HG02759 (cell line): ENCODE measurements at regions not wholly inside any gene's neighbourhood (a gene's known extent, or its start where the extent isn't known, plus 50 kb on each side); places are given as distances from the start of the nearest gene placed in this dataset.

Experiments
- ATAC-seq: cut with Tn5 transposase; IDR thresholded peaks from one replicate; pipeline ENCODE4 v1.9.1; 2021; ENCODE audit warnings: mild to moderate bottlenecking, moderate library complexity; ENCODE audit not compliant: unreplicated experiment

- no peak for ATAC-seq
These were observed 110.4 kb upstream of the RFLNA start for GRCh38 chr12:124184456-124184855.

- ATAC-seq, result no peak
These were observed 108.8 kb upstream of the RFLNA start for GRCh38 chr12:124185971-124186686.

GRCh38 chr12:124188084-124188483, 106.8 kb upstream of the RFLNA start:
- no peak for ATAC-seq

- ATAC-seq, result no peak
These were observed 106.1 kb upstream of the RFLNA start for GRCh38 chr12:124188561-124189405.

- no peak for ATAC-seq
These were observed 104.4 kb upstream of the RFLNA start for GRCh38 chr12:124190312-124191023.

GRCh38 chr12:124191024-124191359, 103.9 kb upstream of the RFLNA start:
- ATAC-seq, result no peak

GRCh38 chr12:124191966-124192365, 102.9 kb upstream of the RFLNA start:
- no peak for ATAC-seq

- ATAC-seq, result no peak
These were observed 100.5 kb upstream of the RFLNA start for GRCh38 chr12:124194264-124194892.

- no peak for ATAC-seq
These were observed 99.9 kb upstream of the RFLNA start for GRCh38 chr12:124194893-124195566.

- ATAC-seq, result no peak
These were observed 99.3 kb upstream of the RFLNA start for GRCh38 chr12:124195567-124195942.

- no peak for ATAC-seq
These were observed 98.7 kb upstream of the RFLNA start for GRCh38 chr12:124196236-124196635.

GRCh38 chr12:124201248-124201647, 93.6 kb upstream of the RFLNA start:
- no peak for ATAC-seq

GRCh38 chr12:124203176-124203575, 91.7 kb upstream of the RFLNA start:
- no peak for ATAC-seq

- no peak for ATAC-seq
These were observed 89.5 kb upstream of the RFLNA start for GRCh38 chr12:124205405-124205804.

GRCh38 chr12:124207049-124207448, 87.8 kb upstream of the RFLNA start:
- ATAC-seq, result no peak

- no peak for ATAC-seq
These were observed 87.3 kb upstream of the RFLNA start for GRCh38 chr12:124207617-124208016.

- no peak for ATAC-seq
These were observed 86.4 kb upstream of the RFLNA start for GRCh38 chr12:124208489-124208888.

- ATAC-seq, result no peak
These were observed 83.8 kb upstream of the RFLNA start for GRCh38 chr12:124210991-124211577.

- ATAC-seq, result no peak
These were observed 83.1 kb upstream of the RFLNA start for GRCh38 chr12:124211753-124212152.

GRCh38 chr12:124213666-124214347, 81.1 kb upstream of the RFLNA start:
- no peak for ATAC-seq
